GM12873 (cell line): ENCODE measurements at regions not wholly inside any gene's neighbourhood (a gene's known extent, or its start where the extent isn't known, plus 50 kb on each side); places are given as distances from the start of the nearest gene placed in this dataset.

Source experiments
- TF ChIP-seq, protein P1 (sequence below): IDR thresholded peaks from 2 replicates; pipeline ENCODE4 v1.5.1; 2012; ENCODE audit warnings: low read depth, mild to moderate bottlenecking, moderate library complexity, low read length, control low read depth; ENCODE audit not compliant: insufficient read depth; ENCODE audit errors: missing control alignments

DNA sequence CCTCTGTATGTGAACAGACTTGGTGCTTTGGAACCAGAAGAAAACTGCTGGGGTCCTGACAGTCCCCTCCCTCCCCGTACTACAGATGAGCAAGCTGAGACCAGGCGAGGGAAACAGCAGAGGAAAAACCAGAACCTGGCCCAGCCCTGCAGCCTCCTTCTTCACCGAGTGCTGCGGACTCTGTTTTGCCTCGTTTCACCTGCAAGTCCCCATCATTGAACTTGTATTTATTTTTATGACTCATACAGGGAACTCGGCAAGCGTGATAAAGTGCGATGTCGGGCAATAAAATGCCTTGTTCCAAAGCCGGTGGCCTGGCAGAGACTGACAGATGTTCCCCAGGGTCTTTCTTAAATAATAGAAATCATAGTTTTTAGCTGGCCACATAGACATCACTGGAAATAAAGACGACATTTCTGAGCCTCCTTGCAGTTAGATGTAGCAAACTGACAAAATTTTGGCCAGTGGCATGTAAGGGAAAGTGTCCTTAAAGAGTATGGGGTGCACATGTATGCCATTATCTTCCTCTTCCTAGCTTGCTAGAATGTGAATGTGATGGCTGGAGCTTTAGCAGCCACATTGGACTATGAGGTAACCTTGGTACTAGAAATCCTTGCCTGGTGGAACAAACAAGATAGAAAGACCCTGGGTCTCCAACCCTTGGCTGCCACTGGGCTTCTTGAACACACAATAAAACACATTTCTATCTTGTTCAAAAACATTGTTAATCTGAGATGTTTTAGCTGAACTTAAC lies 128.6 kb downstream of the IRF8 start:
- TF ChIP-seq, protein P1, sequence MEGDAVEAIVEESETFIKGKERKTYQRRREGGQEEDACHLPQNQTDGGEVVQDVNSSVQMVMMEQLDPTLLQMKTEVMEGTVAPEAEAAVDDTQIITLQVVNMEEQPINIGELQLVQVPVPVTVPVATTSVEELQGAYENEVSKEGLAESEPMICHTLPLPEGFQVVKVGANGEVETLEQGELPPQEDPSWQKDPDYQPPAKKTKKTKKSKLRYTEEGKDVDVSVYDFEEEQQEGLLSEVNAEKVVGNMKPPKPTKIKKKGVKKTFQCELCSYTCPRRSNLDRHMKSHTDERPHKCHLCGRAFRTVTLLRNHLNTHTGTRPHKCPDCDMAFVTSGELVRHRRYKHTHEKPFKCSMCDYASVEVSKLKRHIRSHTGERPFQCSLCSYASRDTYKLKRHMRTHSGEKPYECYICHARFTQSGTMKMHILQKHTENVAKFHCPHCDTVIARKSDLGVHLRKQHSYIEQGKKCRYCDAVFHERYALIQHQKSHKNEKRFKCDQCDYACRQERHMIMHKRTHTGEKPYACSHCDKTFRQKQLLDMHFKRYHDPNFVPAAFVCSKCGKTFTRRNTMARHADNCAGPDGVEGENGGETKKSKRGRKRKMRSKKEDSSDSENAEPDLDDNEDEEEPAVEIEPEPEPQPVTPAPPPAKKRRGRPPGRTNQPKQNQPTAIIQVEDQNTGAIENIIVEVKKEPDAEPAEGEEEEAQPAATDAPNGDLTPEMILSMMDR = no peak

- TF ChIP-seq, protein P1 = no peak
Observed at GRCh38 chr16:86029131-86029741, 130.3 kb downstream of the IRF8 start.

DNA sequence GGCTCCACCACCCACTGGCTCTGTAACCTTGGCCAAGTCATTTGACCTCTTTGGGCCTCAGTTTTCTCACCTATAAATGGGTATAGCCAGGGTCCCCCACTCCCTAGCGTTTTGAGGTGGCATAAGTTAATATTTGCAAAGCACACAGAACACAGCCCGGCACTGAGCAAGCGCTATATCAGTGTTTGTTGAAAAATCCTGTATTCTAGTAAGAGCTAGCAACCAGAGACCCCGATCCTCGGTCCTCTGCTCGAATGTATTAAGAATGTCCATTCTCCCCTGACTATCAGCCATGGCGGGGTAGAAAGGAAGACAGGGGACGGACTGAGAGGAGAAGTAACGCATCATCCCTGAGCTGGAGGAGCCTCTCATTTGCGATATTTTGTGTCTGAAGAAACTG lies 131.2 kb downstream of the IRF8 start:
- TF ChIP-seq, protein P1 = no peak

- TF ChIP-seq, protein P1 = no peak
Observed at GRCh38 chr16:86031141-86031678, 132.2 kb downstream of the IRF8 start.

DNA sequence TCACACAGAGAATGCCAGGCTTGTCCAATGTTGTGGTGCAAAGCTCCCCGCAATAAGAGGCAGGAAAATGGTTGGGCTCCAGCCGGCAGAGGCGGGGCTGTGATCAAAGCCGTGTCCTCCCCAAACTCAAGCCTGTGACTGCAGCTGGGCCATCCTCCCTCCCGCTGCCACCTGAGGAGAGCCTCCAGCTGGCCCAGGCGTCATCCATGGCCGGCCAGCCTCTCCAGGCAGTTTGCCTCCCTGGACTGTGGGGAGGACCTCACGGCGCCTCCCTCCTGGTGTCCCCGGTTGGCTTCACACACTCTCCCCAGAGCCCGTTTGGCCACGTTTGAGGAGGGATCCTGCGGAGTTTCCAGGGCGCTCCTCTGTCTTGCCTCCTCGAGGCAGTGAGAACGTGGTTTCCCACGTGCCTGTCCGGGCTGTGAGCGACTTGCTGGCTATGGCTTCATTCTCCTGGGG lies 134.1 kb downstream of the IRF8 start:
- TF ChIP-seq, protein P1 = no peak

DNA sequence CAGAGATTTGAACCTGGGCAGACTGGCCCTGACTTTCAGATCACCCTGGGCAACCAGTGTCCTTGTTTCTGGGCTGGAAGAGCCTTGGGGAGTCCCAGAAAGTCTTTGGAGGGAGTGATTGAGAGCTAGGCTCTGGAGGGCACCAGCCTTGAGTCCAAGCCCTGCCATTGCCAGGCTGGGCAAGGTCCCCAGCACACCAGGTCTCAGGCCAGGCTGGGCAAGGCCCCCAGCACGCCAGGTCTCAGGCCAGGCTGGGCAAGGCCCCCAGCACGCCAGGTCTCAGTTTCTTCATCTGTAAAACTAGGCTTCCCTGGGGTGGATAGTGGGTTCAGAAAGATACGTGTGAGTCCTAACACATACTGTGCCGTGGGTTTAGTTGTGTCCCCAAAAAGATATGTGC lies 135.0 kb downstream of the IRF8 start:
- TF ChIP-seq, protein P1 = no peak

DNA sequence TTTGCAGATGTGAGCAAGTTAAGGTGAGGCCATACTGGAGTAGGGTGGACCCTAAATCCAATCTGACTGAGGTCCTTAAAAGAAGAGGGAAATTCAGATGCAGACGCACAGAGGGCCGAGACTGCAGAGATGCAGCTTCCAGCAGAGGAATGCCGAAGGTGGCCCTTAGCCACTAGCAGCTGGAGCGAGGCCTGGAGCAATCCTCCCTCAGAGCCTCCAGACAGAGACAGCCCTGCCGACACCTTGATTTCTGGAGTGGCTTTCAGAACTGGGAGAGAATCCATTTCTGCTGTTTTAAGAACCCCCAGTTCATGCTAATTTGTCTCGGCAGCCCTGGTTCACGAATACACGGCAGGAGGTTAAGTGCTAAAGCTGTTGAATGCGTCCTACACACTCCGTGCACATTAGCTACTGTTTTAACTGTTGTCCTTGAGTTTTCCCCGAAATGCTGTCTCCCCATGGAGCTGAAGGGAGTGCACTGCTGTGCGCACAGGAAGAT lies 135.5 kb downstream of the IRF8 start:
- TF ChIP-seq, protein P1 = no peak
